ENCODE measurements at regions not wholly inside any gene's neighbourhood (a gene's known extent, or its start where the extent isn't known, plus 50 kb on each side); places are given as distances from the start of the nearest gene placed in this dataset.
A peak's percentile ranks its signal among the peaks of the same experiment; 100 is the strongest.

DNA sequence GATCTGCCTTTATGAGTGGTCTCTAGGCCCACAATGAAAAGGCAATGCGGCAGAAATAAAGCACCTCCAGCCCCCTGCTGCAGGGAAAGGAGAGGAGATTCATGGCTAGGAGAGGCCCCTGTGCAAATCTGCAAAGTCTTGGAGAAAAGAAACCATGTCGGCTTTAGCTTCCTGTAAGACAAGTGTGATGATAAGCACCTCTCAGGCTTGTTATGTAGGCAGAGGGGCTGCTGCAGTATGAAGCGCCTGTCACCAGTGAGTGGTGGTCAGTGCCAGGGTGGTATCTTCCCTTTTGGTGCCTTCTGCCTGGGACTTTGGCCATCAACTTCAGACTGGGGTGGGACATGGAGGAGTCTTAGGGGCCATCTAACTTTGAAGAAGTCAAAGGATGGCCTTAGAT lies 59.2 kb upstream of the ARHGEF3 start:
- TF ChIP-seq POLR2A (IDR thresholded peaks at IDR 0.05): no peak
- no peak for TF ChIP-seq POLR2AphosphoS5 (IDR thresholded peaks at IDR 0.05)
- TF ChIP-seq, protein P1, sequence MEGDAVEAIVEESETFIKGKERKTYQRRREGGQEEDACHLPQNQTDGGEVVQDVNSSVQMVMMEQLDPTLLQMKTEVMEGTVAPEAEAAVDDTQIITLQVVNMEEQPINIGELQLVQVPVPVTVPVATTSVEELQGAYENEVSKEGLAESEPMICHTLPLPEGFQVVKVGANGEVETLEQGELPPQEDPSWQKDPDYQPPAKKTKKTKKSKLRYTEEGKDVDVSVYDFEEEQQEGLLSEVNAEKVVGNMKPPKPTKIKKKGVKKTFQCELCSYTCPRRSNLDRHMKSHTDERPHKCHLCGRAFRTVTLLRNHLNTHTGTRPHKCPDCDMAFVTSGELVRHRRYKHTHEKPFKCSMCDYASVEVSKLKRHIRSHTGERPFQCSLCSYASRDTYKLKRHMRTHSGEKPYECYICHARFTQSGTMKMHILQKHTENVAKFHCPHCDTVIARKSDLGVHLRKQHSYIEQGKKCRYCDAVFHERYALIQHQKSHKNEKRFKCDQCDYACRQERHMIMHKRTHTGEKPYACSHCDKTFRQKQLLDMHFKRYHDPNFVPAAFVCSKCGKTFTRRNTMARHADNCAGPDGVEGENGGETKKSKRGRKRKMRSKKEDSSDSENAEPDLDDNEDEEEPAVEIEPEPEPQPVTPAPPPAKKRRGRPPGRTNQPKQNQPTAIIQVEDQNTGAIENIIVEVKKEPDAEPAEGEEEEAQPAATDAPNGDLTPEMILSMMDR (IDR thresholded peaks at IDR 0.05): no peak
- no peak overlapping the region for H3K27ac ChIP-seq
- peaks cover 3% of the 10 kb centered on the region for H3K4me1 ChIP-seq (replicated peaks)
- intact Hi-C loops (cut with DNase I): no loop called here
- no peaks in the 10 kb centered on the region for H3K9me3 ChIP-seq
- no peaks in the 10 kb centered on the region for H3K27me3 ChIP-seq (replicated peaks; ENCODE audit: insufficient read depth)
- WGBS: 93% methylated on average over 3 of the region's 3 CpGs
- no peak overlapping the region for H3K4me3 ChIP-seq
- no peaks in the 10 kb centered on the region for H3K36me3 ChIP-seq
- DNase-seq (ENCODE audit: low spot score): no peak

DNA sequence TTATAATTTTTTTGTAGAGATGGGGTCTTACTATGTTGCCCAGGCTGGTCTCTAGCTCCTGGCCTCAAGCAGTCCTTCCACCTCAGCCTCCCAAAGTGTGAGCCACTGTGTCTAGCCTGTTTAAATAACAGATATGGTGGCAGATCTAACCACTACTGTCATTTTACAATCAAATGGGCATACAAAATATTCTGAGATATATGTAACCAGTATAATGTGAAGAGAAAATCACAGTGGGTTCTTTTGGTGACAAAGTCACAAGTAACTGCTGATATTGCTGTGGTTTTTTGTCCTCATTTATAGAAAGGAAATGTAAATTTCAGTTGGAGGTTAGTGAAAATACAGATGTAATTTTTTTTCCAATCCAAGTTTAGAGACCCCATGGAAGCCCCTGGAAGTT lies 58.6 kb upstream of the ARHGEF3 start:
- Histone ChIP-seq H3K36me3 (no peaks in the 10 kb centered on the region), H3K27me3 (replicated peaks; ENCODE audit: insufficient read depth) (no peaks in the 10 kb centered on the region), H3K27ac (no peak overlapping the region), H3K4me3 (no peak overlapping the region), H3K4me1 (replicated peaks) (peaks cover 3% of the 10 kb centered on the region), H3K9me3 (no peaks in the 10 kb centered on the region)
- intact Hi-C loops (cut with DNase I): no loop called here
- no peak for DNase-seq (ENCODE audit: low spot score)
- TF ChIP-seq, protein P1 (IDR thresholded peaks at IDR 0.05): no peak
- TF ChIP-seq POLR2AphosphoS5 (IDR thresholded peaks at IDR 0.05) (no peak), POLR2A (IDR thresholded peaks at IDR 0.05) (no peak)

DNA sequence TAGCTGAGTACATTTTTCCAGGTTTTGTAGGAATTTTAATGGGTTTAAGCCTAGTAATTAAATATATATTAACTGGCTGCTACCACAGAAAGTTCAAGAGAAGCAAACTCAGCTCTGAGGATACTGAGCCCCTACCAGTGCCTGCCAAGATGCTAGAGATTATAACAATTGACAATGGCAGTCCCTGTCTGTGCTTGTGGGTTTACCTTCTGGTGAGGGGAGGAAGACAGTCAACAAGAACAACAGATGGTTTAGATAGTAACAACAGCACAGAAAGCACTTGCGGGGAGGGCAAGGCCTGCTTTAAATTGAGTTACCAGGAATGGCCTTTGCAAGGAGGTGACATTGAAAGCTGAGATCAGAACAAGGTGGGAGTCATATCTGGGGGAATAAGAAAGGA lies 56.6 kb upstream of the ARHGEF3 start:
- WGBS: 31% methylated on average over 1 of the region's 1 CpG
- H3K27ac ChIP-seq: no peak overlapping the region
- H3K27me3 ChIP-seq (replicated peaks; ENCODE audit: insufficient read depth): no peaks in the 10 kb centered on the region

DNA sequence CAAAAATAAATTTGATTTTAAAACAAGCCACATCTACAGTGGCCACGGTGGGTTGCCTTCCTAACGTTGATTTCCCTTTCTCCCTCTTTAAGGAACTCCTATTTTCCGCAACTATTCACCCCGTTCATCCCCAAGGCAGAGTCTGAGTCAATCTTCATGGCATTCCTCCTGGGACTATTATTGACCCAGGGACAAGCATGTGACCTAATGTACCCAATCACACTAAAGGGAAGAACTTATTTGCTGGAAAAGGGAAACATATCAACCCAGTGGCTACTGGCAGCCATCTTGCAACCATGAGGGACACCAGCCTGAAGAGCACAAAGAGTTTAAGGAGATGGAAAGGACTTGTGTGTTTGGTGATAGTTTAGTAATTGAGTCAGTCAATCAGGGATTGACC lies 55.4 kb upstream of the ARHGEF3 start:
- no peaks in the 10 kb centered on the region for H3K27me3 ChIP-seq (replicated peaks; ENCODE audit: insufficient read depth)
- TF ChIP-seq POLR2A (IDR thresholded peaks at IDR 0.05): no peak
- TF ChIP-seq, protein P1 (IDR thresholded peaks at IDR 0.05): no peak
- no peak for TF ChIP-seq POLR2AphosphoS5 (IDR thresholded peaks at IDR 0.05)
- peaks cover 3% of the 10 kb centered on the region for H3K4me1 ChIP-seq (replicated peaks)
- H3K27ac ChIP-seq: no peak overlapping the region
- no peak overlapping the region for H3K4me3 ChIP-seq
- H3K36me3 ChIP-seq: no peaks in the 10 kb centered on the region
- intact Hi-C loops (cut with DNase I): no loop called here
- DNase-seq (ENCODE audit: low spot score): no peak
- 82% methylated on average over 4 of the region's 4 CpGs for WGBS
- H3K9me3 ChIP-seq: no peaks in the 10 kb centered on the region

More for the DNA sequence above, 56.6 kb upstream of the ARHGEF3 start:
- TF ChIP-seq POLR2AphosphoS5 (IDR thresholded peaks at IDR 0.05) (peak; percentile 82), POLR2A (IDR thresholded peaks at IDR 0.05) (no peak)
- TF ChIP-seq, protein P1 (IDR thresholded peaks at IDR 0.05): no peak
- peak; percentile 54 for DNase-seq (ENCODE audit: low spot score)
- no peaks in the 10 kb centered on the region for H3K36me3 ChIP-seq
- no peaks in the 10 kb centered on the region for H3K9me3 ChIP-seq
- H3K4me3 ChIP-seq: no peak overlapping the region
- H3K4me1 ChIP-seq (replicated peaks): peaks cover 3% of the 10 kb centered on the region
- intact Hi-C loops (cut with DNase I): no loop called here

DNA sequence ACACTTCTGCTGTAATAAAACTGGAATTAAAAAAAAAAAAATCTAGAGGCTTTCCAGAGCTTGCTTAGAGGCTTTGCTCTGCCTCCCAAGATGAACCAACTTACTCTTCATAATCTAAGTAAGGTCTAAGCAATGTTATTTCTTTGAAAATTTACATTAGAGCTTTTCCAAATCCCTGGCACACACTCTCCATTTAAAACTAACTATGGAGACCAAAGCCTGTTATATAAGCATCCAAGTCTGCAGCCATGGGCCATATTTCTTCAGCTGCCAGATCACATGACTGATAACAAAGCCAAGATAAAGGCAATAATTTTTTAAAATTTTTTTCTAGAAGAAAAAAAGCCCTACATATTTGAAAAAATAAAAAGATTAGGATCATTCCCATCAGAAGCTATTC lies 55.0 kb upstream of the ARHGEF3 start:
- intact Hi-C loops (cut with DNase I): no loop called here
- TF ChIP-seq POLR2AphosphoS5 (IDR thresholded peaks at IDR 0.05): no peak
- TF ChIP-seq, protein P1 (IDR thresholded peaks at IDR 0.05): no peak
- TF ChIP-seq POLR2A (IDR thresholded peaks at IDR 0.05): no peak
- no peak overlapping the region for H3K4me3 ChIP-seq
- DNase-seq (ENCODE audit: low spot score): no peak
- H3K27me3 ChIP-seq (replicated peaks; ENCODE audit: insufficient read depth): no peaks in the 10 kb centered on the region
- H3K9me3 ChIP-seq: no peaks in the 10 kb centered on the region
- H3K4me1 ChIP-seq (replicated peaks): peaks cover 3% of the 10 kb centered on the region
- no peak overlapping the region for H3K27ac ChIP-seq
- H3K36me3 ChIP-seq: no peaks in the 10 kb centered on the region

Data from prostate gland (tissue), 2 donors.